SK-N-SH (cell line): ENCODE measurements at regions not wholly inside any gene's neighbourhood (a gene's known extent, or its start where the extent isn't known, plus 50 kb on each side); places are given as distances from the start of the nearest gene placed in this dataset.

Source experiments
- CTCF ChIA-PET: fragments of 300-600, 350-600 bp; formaldehyde crosslinking; extraction: SDS; loops from one replicate; lab custom pipeline; 2021; lab: Yijun Ruan, JAX
- POLR2A ChIA-PET: fragments of 350-600 bp; sonication (Branson Sonifier 250); formaldehyde crosslinking; extraction: SDS; loops from one replicate; lab custom pipeline; 2020; ENCODE audit warnings: antibody characterized with exemption, inconsistent platforms; lab: Yijun Ruan, JAX
- DNase-seq: peaks from one replicate; pipeline ENCODE4 v3.0.0; 2012
- H2AFZ ChIP-seq: fragments of 200-600 bp; sonication (generic); 2 replicates; pipeline ENCODE4 v1.8.1; 2016; ENCODE audit warnings: antibody characterized with exemption, mild to moderate bottlenecking, low read depth
- H3F3A ChIP-seq: fragments of 200-600 bp; sonication (generic); replicated peaks from 2 replicates; pipeline ENCODE3; 2016; ENCODE audit warnings: antibody characterized with exemption, mild to moderate bottlenecking; ENCODE audit not compliant: insufficient read depth
- H3K27ac ChIP-seq, 2 experiments: fragments of 200-500 bp in 1 of 2; fragments of 200-600 bp in 1 of 2; sonication (Bioruptor generic) in 1 of 2; sonication (generic), shearing (Covaris generic) in 1 of 2; 2 replicates each; pipeline versions ENCODE4 v1.5.1 to v1.6.1; 2014 to 2016; ENCODE audit warnings: low read depth in 2 of 2, inconsistent platforms in 1 of 2, low read length in 1 of 2, mild to moderate bottlenecking in 1 of 2, mixed read lengths in 1 of 2
- H3K27me3 ChIP-seq: fragments of 200-600 bp; sonication (generic), shearing (Covaris generic); 2 replicates; pipeline ENCODE4 v1.6.1; 2016; ENCODE audit warnings: mixed run types; ENCODE audit not compliant: insufficient read depth
- H3K36me3 ChIP-seq, 2 experiments: fragments of 200-500 bp in 1 of 2; fragments of 200-600 bp in 1 of 2; sonication (Bioruptor generic) in 1 of 2; sonication (generic) in 1 of 2; replicated peaks in 1 of 2; 2 replicates each; pipeline versions ENCODE3 to v1.5.1; 2014 to 2016; ENCODE audit warnings: low read length in 1 of 2, mild to moderate bottlenecking in 1 of 2; ENCODE audit not compliant: insufficient read depth in 2 of 2, control insufficient read depth in 1 of 2
- H3K4me1 ChIP-seq, 2 experiments: fragments of 200-500 bp in 1 of 2; fragments of 200-600 bp in 1 of 2; sonication (Bioruptor generic) in 1 of 2; sonication (generic), shearing (Covaris generic) in 1 of 2; 2 replicates each; pipeline versions ENCODE4 v1.5.1 to v1.6.1; 2014 to 2016; ENCODE audit warnings: low read depth in 1 of 2, low read length in 1 of 2, mixed run types in 1 of 2; ENCODE audit not compliant: insufficient read depth in 2 of 2, control insufficient read depth in 1 of 2
- H3K4me2 ChIP-seq: fragments of 200-600 bp; sonication (generic), shearing (Covaris generic); 2 replicates; pipeline ENCODE4 v1.6.1; 2017; ENCODE audit warnings: mixed run types
- H3K4me3 ChIP-seq, 2 experiments: fragments of 200-500 bp in 1 of 2; fragments of 200-600 bp in 1 of 2; sonication (Bioruptor generic) in 1 of 2; sonication (generic), shearing (Covaris generic) in 1 of 2; 2 replicates each; pipeline versions ENCODE4 v1.5.1 to v1.8.1; 2014 to 2016; ENCODE audit warnings: low read depth in 2 of 2, inconsistent platforms in 1 of 2, low read length in 1 of 2, mild to moderate bottlenecking in 1 of 2, mixed read lengths in 1 of 2, moderate library complexity in 1 of 2
- H3K79me2 ChIP-seq: fragments of 200-600 bp; sonication (generic); 2 replicates; pipeline ENCODE4 v1.8.1; 2017; ENCODE audit warnings: mild to moderate bottlenecking; ENCODE audit not compliant: insufficient read depth
- H3K9ac ChIP-seq: fragments of 200-600 bp; sonication (generic); 2 replicates; pipeline ENCODE4 v1.6.1; 2017; ENCODE audit warnings: mixed run types
- H3K9me2 ChIP-seq: fragments of 200-600 bp; sonication (generic); 2 replicates; pipeline ENCODE4 v1.6.1; 2017; ENCODE audit warnings: mixed run types
- H3K9me3 ChIP-seq: fragments of 200-600 bp; sonication (generic); 2 replicates; pipeline ENCODE4 v1.6.1; 2017; ENCODE audit warnings: mixed run types, mild to moderate bottlenecking, moderate library complexity
- H4K20me1 ChIP-seq: fragments of 200-600 bp; sonication (generic); 2 replicates; pipeline ENCODE4 v1.6.1; 2017; ENCODE audit warnings: mild to moderate bottlenecking, mixed run types; ENCODE audit not compliant: insufficient read depth
- CHD2 ChIP-seq: fragments of 150-350 bp; IDR thresholded peaks from 2 replicates; pipeline ENCODE4 v1.6.1; 2018; ENCODE audit warnings: low read length; ENCODE audit not compliant: partially characterized antibody
- CTCF ChIP-seq: fragments of 200-600 bp; sonication (generic); IDR thresholded peaks from 2 replicates; pipeline ENCODE4 v1.6.1; 2017; ENCODE audit warnings: antibody characterized with exemption, mild to moderate bottlenecking, moderate library complexity
- EP300 ChIP-seq, 2 experiments: IDR thresholded peaks; 2 replicates each; pipeline versions ENCODE4 v1.4.0 to v1.6.1; 2012; ENCODE audit warnings: borderline replicate concordance in 1 of 2, low read depth in 1 of 2, low read length in 1 of 2
- FOSL2 ChIP-seq: IDR thresholded peaks from 2 replicates; pipeline ENCODE4 v1.4.0; 2012; ENCODE audit warnings: low read depth, mild to moderate bottlenecking, moderate library complexity, borderline replicate concordance
- FOXM1 ChIP-seq: IDR thresholded peaks from 2 replicates; pipeline ENCODE4 v1.4.0; 2012; ENCODE audit warnings: low read depth, mild to moderate bottlenecking
- GABPA ChIP-seq: IDR thresholded peaks from 2 replicates; pipeline ENCODE4 v1.4.0; 2012; ENCODE audit warnings: low read depth, mild to moderate bottlenecking
- JUND ChIP-seq: IDR thresholded peaks from 2 replicates; pipeline ENCODE4 v1.4.0; 2012
- MAX ChIP-seq: IDR thresholded peaks from 2 replicates; pipeline ENCODE4 v1.4.0; 2012; ENCODE audit warnings: low read depth
- MXI1 ChIP-seq: IDR thresholded peaks from 2 replicates; pipeline ENCODE4 v1.6.1; 2012; ENCODE audit warnings: mild to moderate bottlenecking, low read depth, low read length, improper control_type of control experiment
- NFIC ChIP-seq: IDR thresholded peaks from 2 replicates; pipeline ENCODE4 v1.4.0; 2012; ENCODE audit warnings: borderline replicate concordance
- PBX3 ChIP-seq: IDR thresholded peaks from 2 replicates; pipeline ENCODE4; 2012
- RCOR1 ChIP-seq: fragments of 150-350 bp; IDR thresholded peaks from 2 replicates; pipeline ENCODE4 v1.6.1; 2017; ENCODE audit warnings: antibody characterized with exemption, low read length
- SIN3A ChIP-seq: IDR thresholded peaks from 2 replicates; pipeline ENCODE4 v1.6.1; 2012; ENCODE audit warnings: low read depth, mild to moderate bottlenecking, low read length, moderate library complexity, borderline replicate concordance
- TAF1 ChIP-seq: IDR thresholded peaks from 2 replicates; pipeline ENCODE4 v1.6.1; 2012; ENCODE audit warnings: low read depth, mild to moderate bottlenecking, low read length, moderate library complexity, borderline replicate concordance
- TCF12 ChIP-seq: IDR thresholded peaks from 2 replicates; pipeline ENCODE4 v1.4.0; 2012
- USF1 ChIP-seq: IDR thresholded peaks from 2 replicates; pipeline ENCODE4 v1.4.0; 2012; ENCODE audit warnings: low read depth, borderline replicate concordance
- USF2 ChIP-seq: fragments of 150-350 bp; IDR thresholded peaks from 2 replicates; pipeline ENCODE4 v1.6.1; 2017; ENCODE audit warnings: antibody characterized with exemption, low read length, low read depth, borderline replicate concordance
- YY1 ChIP-seq: IDR thresholded peaks from 2 replicates; pipeline ENCODE4 v1.4.0; 2012; ENCODE audit warnings: low read depth, mild to moderate bottlenecking
- ZBTB33 ChIP-seq: IDR thresholded peaks from 2 replicates; pipeline ENCODE4 v1.4.0; 2012; ENCODE audit warnings: low read depth, borderline replicate concordance
- whole genome bisulfite sequencing: methylation state at CpG from one replicate; pipeline ENCODE4 v1.1.6; 2017; ENCODE audit warnings: low lambda C conversion rate; 5-methylcytosine and 5-hydroxymethylcytosine counted together

- Histone ChIP-seq H3K9me3 (no peaks in the 10 kb centered on the region), H3K9ac (no peak overlapping the region), H3K4me1 (peaks cover 0 to 9% of the 10 kb centered on the region in 2 experiments; a peak in 1 of 4 replicates), H3F3A (no peaks in the 10 kb centered on the region), H3K4me3 (no peak overlapping the region), H3K9me2 (no peaks in the 10 kb centered on the region), H4K20me1 (no peaks in the 10 kb centered on the region), H3K36me3 (no peaks in the 10 kb centered on the region), H3K27ac (no peak overlapping the region), H2AFZ (no peak overlapping the region), H3K4me2 (no peak overlapping the region), H3K79me2 (no peaks in the 10 kb centered on the region), H3K27me3 (no peaks in the 10 kb centered on the region)
- WGBS = 83% methylated on average over 2 of the region's 2 CpGs
- CTCF ChIA-PET = no interaction called here
- DNase-seq = no peak
- POLR2A ChIA-PET = no interaction called here
- TF ChIP-seq MXI1 (no peak), JUND (no peak), CHD2 (no peak), USF2 (no peak), TAF1 (no peak), GABPA (no peak), TCF12 (no peak), USF1 (no peak), ZBTB33 (no peak), EP300 (IDR thresholded peaks at IDR 0.05; ENCODE audit: borderline replicate concordance in 1 of 2, low read depth in 1 of 2, low read length in 1 of 2) (no peak), MAX (no peak), RCOR1 (no peak), YY1 (no peak), FOSL2 (no peak), PBX3 (no peak), FOXM1 (no peak), NFIC (no peak), SIN3A (no peak), CTCF (no peak)
These were observed 549.0 kb downstream of the MAT2B start for GRCh38 chr5:164054461-164054860.
